GM06990 (cell line): ENCODE measurements at regions not wholly inside any gene's neighbourhood (a gene's known extent, or its start where the extent isn't known, plus 50 kb on each side); places are given as distances from the start of the nearest gene placed in this dataset.

Experiments used
- DNase-seq: peaks from one replicate; pipeline ENCODE4 v3.0.0-alpha.2; 2011; ENCODE audit not compliant: insufficient read length; ENCODE audit errors: extremely low read depth
- H3K27me3 ChIP-seq: replicated peaks from 2 replicates; pipeline ENCODE4 v1.6.0; 2011; ENCODE audit warnings: low read length; ENCODE audit not compliant: control insufficient read depth, insufficient read depth
- H3K36me3 ChIP-seq: 2 replicates; pipeline ENCODE4 v1.5.1; 2011; ENCODE audit warnings: low read length; ENCODE audit not compliant: control insufficient read depth, insufficient read depth
- H3K4me3 ChIP-seq: replicated peaks from 2 replicates; pipeline ENCODE4 v1.5.1; 2011; ENCODE audit warnings: low read depth, mild to moderate bottlenecking, control low read depth, low read length
- CTCF ChIP-seq: IDR thresholded peaks from 2 replicates; pipeline ENCODE4 v1.5.1; 2011; ENCODE audit warnings: low read length, control low read depth, mild to moderate bottlenecking, inconsistent platforms; ENCODE audit not compliant: insufficient read depth, poor library complexity, severe bottlenecking

DNA sequence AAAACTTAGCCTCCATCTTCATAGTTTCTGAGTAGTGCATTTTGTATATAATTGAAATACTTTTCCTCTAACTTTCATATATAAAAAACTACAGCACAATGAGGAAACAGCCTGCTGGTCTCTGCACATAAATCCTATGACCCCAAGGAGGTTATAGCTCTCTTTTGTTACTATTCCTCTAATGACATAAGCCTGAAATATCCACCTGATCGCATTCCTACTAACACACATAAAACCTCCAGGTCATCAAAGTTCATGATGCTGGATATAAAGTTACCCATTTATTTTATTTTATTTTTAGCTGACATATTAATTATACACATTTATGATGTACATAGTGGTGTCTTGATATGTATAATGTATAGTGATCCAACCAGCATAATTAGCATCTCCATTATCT lies 1042.0 kb upstream of the B3GALT2 start:
- Histone ChIP-seq H3K4me3 (no peak overlapping the region), H3K36me3 (no peaks in the 10 kb centered on the region), H3K27me3 (no peaks in the 10 kb centered on the region)
- no peak for DNase-seq
- no peak for TF ChIP-seq CTCF

GRCh38 chr1:194227161-194227560 lies 1040.7 kb upstream of the B3GALT2 start:
- no peak for TF ChIP-seq CTCF
- H3K36me3 ChIP-seq = no peaks in the 10 kb centered on the region
- DNase-seq = no peak

DNA sequence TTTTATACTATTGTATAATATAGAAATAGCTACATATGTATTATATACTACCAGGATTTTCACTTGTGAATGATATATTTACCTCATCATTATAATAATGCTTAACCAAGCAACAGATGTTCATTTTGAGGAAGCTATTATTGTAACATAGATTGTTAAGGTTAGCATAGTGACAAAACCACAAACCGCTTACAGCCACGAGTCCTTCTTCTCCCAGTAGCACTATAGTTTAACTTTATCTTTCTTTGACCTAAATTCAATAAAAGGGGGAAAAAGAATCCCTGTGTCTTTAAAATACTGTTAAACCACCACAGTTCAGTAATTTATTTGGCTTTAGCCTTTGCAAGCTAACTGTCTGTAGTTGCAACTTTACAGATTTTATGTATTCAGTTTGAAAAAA lies 1039.4 kb upstream of the B3GALT2 start:
- TF ChIP-seq CTCF = no peak
- no peak for DNase-seq
- Histone ChIP-seq H3K4me3 (no peak overlapping the region), H3K27me3 (no peaks in the 10 kb centered on the region), H3K36me3 (no peaks in the 10 kb centered on the region)

More at GRCh38 chr1:194227161-194227560, 1040.7 kb upstream of the B3GALT2 start:
- Histone ChIP-seq H3K4me3 (no peak overlapping the region), H3K27me3 (no peaks in the 10 kb centered on the region)

- no peak for TF ChIP-seq CTCF
- Histone ChIP-seq H3K27me3 (no peaks in the 10 kb centered on the region), H3K36me3 (no peaks in the 10 kb centered on the region), H3K4me3 (no peak overlapping the region)
- no peak for DNase-seq
Measured at GRCh38 chr1:194223596-194223995, 1037.2 kb upstream of the B3GALT2 start.

- Histone ChIP-seq H3K36me3 (no peaks in the 10 kb centered on the region), H3K27me3 (no peaks in the 10 kb centered on the region), H3K4me3 (no peak overlapping the region)
- DNase-seq = no peak
- TF ChIP-seq CTCF = no peak
Measured at GRCh38 chr1:194215448-194215847, 1029.0 kb upstream of the B3GALT2 start.

DNA sequence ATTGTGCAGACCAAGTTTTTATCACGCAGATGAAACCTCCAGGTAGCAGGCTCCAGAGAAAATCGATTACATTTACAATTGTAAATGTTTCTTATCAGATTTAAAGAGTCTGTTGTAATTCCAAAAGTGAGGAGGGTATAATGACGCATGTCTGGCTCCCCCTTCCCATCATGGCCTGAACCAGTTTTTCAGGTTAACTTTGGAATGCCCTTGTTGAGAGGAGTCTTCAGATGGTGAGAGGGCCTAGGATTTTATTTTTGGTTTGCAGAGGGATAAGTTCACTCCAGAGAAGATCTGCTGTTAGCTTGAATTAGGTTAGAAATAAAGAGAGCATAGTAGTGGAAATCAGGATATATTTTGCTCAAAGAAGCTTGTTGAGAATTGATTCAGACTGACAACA lies 1028.3 kb upstream of the B3GALT2 start:
- no peaks in the 10 kb centered on the region for H3K36me3 ChIP-seq
- no peak for TF ChIP-seq CTCF
- no peak overlapping the region for H3K4me3 ChIP-seq
- no peak for DNase-seq
- no peaks in the 10 kb centered on the region for H3K27me3 ChIP-seq
